ENCODE measurements at regions not wholly inside any gene's neighbourhood (a gene's known extent, or its start where the extent isn't known, plus 50 kb on each side); places are given as distances from the start of the nearest gene placed in this dataset.

DNA sequence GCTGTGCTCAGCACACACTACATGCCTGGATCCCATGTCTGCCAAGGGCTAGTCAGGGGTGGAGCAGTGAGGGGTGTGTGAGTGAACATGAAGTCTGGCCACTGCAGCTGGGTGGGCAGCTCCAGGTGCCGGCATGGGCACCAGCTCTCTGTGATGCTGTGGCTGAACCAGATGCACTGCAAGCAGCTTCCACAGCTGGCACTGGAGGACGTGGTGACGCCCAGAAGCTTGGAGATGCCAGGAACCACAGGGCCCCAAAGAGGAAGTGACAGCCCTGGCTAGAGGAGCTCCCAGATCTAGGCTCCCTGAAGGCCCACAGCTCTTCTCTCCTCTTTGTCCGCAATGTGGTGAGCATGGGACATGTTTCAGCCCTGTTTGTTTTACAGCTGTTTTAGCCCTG lies 776.3 kb upstream of the POU3F3 start:
- Histone ChIP-seq H3K9me3 (ENCODE audit: control insufficient read depth in 3 of 3, low read length in 3 of 3) (no peaks in the 10 kb centered on the region), H3K27ac (ENCODE audit: low read depth, low read length) (no peak overlapping the region), H3K4me1 (ENCODE audit: control insufficient read depth in 3 of 3, insufficient read depth in 3 of 3, low read length in 3 of 3) (no peaks in the 10 kb centered on the region), H3K36me3 (ENCODE audit: control insufficient read depth in 3 of 3, insufficient read depth in 3 of 3, low read length in 3 of 3) (no peaks in the 10 kb centered on the region), H3K27me3 (ENCODE audit: control insufficient read depth in 3 of 3, insufficient read depth in 3 of 3, low read length in 3 of 3) (no peaks in the 10 kb centered on the region), H3K4me3 (ENCODE audit: low read length in 3 of 3) (no peak overlapping the region), H3K9ac (ENCODE audit: low read depth in 1 of 3, low read length in 3 of 3) (no peak overlapping the region)

DNA sequence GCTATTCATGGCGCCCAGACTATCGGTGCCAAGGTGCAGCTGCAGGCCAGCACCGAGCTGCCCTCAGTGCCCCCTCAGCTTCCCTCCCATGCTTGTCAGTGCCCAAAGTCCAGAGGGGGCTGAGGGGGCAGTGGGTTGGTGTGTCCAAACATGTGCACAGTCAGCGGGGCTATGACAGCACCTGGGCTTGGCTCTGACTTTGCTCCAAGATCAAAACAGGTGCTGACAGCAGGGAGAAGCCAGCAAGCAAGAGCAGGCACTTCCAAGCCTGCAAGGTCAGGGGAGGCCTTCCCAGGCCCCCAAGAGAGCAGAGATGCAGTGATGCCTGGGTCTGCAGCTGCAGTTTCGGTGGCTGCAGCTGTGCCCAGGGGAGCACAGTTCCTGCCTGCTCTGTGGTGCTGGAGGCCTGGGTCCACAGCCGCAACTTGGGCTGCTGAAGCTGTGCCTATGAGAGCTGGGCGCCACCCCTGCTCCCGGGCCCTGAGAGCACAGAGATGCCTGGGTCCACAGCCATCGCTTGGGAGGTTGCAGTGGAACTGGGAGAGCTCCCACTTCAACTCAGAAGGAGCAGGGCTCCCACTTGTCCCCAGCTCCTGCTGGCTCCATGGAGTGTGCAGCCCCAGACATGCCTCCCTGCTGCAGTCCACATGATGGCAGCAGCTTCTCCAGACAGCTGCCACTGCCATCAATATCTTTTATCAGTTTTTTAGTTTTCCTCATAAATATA lies 775.3 kb upstream of the POU3F3 start:
- no peak overlapping the region for H3K27ac ChIP-seq (ENCODE audit: low read depth, low read length)
- H3K27me3 ChIP-seq (ENCODE audit: control insufficient read depth in 3 of 3, insufficient read depth in 3 of 3, low read length in 3 of 3), result no peaks in the 10 kb centered on the region
- no peaks in the 10 kb centered on the region for H3K4me1 ChIP-seq (ENCODE audit: control insufficient read depth in 3 of 3, insufficient read depth in 3 of 3, low read length in 3 of 3)
- no peaks in the 10 kb centered on the region for H3K36me3 ChIP-seq (ENCODE audit: control insufficient read depth in 3 of 3, insufficient read depth in 3 of 3, low read length in 3 of 3)
- H3K4me3 ChIP-seq (ENCODE audit: low read length in 3 of 3), result no peak overlapping the region
- H3K9ac ChIP-seq (ENCODE audit: low read depth in 1 of 3, low read length in 3 of 3), result no peak overlapping the region
- no peaks in the 10 kb centered on the region for H3K9me3 ChIP-seq (ENCODE audit: control insufficient read depth in 3 of 3, low read length in 3 of 3)

DNA sequence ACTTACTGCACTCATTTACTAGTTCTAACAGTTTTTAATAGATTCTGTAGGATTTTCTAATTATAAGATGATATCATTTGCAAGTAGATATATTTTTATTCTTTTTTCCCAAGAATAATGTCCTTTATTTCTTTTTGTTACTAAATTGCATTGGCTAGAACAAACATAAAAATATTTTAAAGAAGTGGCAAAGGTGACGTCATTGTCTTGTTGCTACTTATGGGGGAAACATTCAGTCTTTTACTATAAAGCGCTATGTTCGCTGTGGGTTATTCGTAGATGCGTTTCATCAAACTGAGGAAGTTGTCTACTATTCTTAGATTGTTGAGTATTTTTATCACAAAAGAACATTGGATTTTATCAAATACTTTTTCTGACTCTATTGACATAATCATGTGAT lies 765.2 kb upstream of the POU3F3 start:
- Histone ChIP-seq H3K4me1 (ENCODE audit: control insufficient read depth in 3 of 3, insufficient read depth in 3 of 3, low read length in 3 of 3) (no peaks in the 10 kb centered on the region), H3K36me3 (ENCODE audit: control insufficient read depth in 3 of 3, insufficient read depth in 3 of 3, low read length in 3 of 3) (no peaks in the 10 kb centered on the region), H3K9me3 (ENCODE audit: control insufficient read depth in 3 of 3, low read length in 3 of 3) (no peaks in the 10 kb centered on the region), H3K9ac (ENCODE audit: low read depth in 1 of 3, low read length in 3 of 3) (no peak overlapping the region), H3K27ac (ENCODE audit: low read depth, low read length) (no peak overlapping the region), H3K4me3 (ENCODE audit: low read length in 3 of 3) (no peak overlapping the region), H3K27me3 (ENCODE audit: control insufficient read depth in 3 of 3, insufficient read depth in 3 of 3, low read length in 3 of 3) (no peaks in the 10 kb centered on the region)

DNA sequence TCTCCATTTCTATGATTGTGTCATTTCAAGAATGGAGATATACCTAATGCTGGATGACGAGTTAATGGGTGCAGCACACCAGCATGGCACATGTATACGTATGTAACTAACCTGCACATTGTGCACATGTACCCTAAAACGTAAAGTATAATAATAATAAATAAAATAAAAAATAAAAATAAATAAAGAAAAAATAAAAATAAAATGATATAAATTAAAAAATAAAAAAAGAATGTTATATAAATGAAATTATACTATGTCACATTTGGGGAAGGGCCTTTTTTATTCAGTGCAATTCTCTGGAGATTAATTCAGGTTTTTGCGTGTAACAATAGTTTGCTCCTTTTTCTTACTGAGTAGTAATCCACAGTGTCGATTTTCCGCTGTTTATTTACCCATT lies 763.5 kb upstream of the POU3F3 start:
- no peaks in the 10 kb centered on the region for H3K27me3 ChIP-seq (ENCODE audit: control insufficient read depth in 3 of 3, insufficient read depth in 3 of 3, low read length in 3 of 3)
- no peaks in the 10 kb centered on the region for H3K4me1 ChIP-seq (ENCODE audit: control insufficient read depth in 3 of 3, insufficient read depth in 3 of 3, low read length in 3 of 3)
- H3K9me3 ChIP-seq (ENCODE audit: control insufficient read depth in 3 of 3, low read length in 3 of 3), result no peaks in the 10 kb centered on the region
- H3K27ac ChIP-seq (ENCODE audit: low read depth, low read length), result no peak overlapping the region
- H3K9ac ChIP-seq (ENCODE audit: low read depth in 1 of 3, low read length in 3 of 3), result no peak overlapping the region
- no peaks in the 10 kb centered on the region for H3K36me3 ChIP-seq (ENCODE audit: control insufficient read depth in 3 of 3, insufficient read depth in 3 of 3, low read length in 3 of 3)
- H3K4me3 ChIP-seq (ENCODE audit: low read length in 3 of 3), result no peak overlapping the region

DNA sequence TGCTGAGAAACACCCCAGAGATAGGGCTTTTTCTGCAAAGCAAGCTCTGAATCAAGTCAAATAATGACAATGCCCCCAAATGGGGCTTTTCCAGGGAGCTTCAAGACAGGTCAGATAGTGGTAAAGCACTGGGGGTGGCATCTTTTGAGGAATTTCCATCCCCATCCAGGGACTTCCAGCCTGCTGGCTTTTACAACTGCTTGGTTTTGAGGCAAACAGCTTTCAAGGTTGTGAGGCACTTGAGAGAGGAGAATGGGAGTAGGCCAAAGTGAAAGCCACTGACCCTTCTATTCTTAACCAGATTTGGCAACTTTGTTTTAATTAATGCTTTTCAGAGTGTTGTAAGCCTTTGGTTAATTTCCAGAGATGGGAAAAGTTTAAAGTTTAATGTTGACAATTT lies 762.0 kb upstream of the POU3F3 start:
- no peaks in the 10 kb centered on the region for H3K36me3 ChIP-seq (ENCODE audit: control insufficient read depth in 3 of 3, insufficient read depth in 3 of 3, low read length in 3 of 3)
- no peaks in the 10 kb centered on the region for H3K4me1 ChIP-seq (ENCODE audit: control insufficient read depth in 3 of 3, insufficient read depth in 3 of 3, low read length in 3 of 3)
- no peak overlapping the region for H3K4me3 ChIP-seq (ENCODE audit: low read length in 3 of 3)
- H3K9ac ChIP-seq (ENCODE audit: low read depth in 1 of 3, low read length in 3 of 3), result no peak overlapping the region
- H3K9me3 ChIP-seq (ENCODE audit: control insufficient read depth in 3 of 3, low read length in 3 of 3), result no peaks in the 10 kb centered on the region
- no peaks in the 10 kb centered on the region for H3K27me3 ChIP-seq (ENCODE audit: control insufficient read depth in 3 of 3, insufficient read depth in 3 of 3, low read length in 3 of 3)
- no peak overlapping the region for H3K27ac ChIP-seq (ENCODE audit: low read depth, low read length)

DNA sequence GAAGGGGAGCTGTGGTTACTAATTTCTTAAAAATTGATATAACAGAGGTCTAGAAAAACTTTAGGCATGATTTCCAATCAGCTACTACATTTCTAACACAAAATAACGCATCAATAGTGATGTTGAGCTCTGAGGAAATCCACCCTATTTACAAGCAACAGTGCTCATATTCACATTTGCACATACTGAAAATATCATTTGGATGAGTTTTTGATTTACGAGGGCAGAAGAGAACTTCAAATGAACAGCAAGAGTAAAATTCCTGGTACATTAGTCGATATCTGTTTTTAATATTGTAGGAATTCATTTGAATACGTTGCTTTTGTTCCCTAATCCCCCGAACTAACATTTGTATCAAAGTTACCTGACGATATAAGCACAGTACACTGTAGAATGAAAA lies 761.0 kb upstream of the POU3F3 start:
- H3K4me1 ChIP-seq (ENCODE audit: control insufficient read depth in 3 of 3, insufficient read depth in 3 of 3, low read length in 3 of 3), result no peaks in the 10 kb centered on the region
- H3K9ac ChIP-seq (ENCODE audit: low read depth in 1 of 3, low read length in 3 of 3), result no peak overlapping the region
- H3K9me3 ChIP-seq (ENCODE audit: control insufficient read depth in 3 of 3, low read length in 3 of 3), result no peaks in the 10 kb centered on the region
- H3K27ac ChIP-seq (ENCODE audit: low read depth, low read length), result no peak overlapping the region
- H3K27me3 ChIP-seq (ENCODE audit: control insufficient read depth in 3 of 3, insufficient read depth in 3 of 3, low read length in 3 of 3), result no peaks in the 10 kb centered on the region
- H3K4me3 ChIP-seq (ENCODE audit: low read length in 3 of 3), result no peak overlapping the region
- H3K36me3 ChIP-seq (ENCODE audit: control insufficient read depth in 3 of 3, insufficient read depth in 3 of 3, low read length in 3 of 3), result no peaks in the 10 kb centered on the region

DNA sequence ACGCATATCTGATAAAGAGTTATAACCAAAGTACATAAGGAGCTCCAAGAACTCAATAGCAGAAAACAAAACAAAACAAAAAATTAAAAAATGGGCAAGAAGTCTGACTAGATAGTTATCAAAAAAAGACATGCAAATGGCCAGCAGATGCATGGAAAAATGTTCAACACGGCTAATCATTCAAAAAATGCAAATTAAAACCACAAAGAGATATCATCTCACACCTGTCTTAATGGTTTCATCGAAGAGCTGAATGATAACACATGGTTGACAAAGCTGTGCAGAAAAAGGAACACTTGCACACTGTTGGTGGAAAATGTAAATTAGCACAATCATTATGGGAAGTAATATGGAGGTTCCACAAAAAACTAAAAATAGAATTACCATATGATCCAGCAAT lies 751.3 kb upstream of the POU3F3 start:
- H3K27ac ChIP-seq (ENCODE audit: low read depth, low read length), result no peak overlapping the region

DNA sequence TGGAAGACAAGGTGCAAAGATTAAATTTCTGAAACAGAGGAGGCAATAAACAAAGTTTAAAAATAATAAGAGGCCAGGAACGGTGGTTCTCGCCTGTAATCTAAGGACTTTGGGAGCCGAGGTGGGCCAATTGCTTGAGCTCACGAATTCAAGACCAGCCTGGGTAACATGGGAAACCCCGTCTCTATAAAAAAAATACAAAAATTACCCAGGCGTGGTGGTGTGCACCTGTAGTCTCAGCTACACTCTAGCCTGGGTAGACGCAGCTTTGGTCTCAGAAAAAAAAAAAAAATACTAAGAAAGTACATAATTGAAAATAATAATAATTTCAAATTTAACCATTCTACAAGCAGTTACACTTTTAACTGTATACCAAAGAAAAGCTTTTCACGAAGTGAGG lies 744.6 kb upstream of the POU3F3 start:
- Histone ChIP-seq H3K36me3 (ENCODE audit: control insufficient read depth in 3 of 3, insufficient read depth in 3 of 3, low read length in 3 of 3) (no peaks in the 10 kb centered on the region), H3K27me3 (ENCODE audit: control insufficient read depth in 3 of 3, insufficient read depth in 3 of 3, low read length in 3 of 3) (no peaks in the 10 kb centered on the region), H3K9ac (ENCODE audit: low read depth in 1 of 3, low read length in 3 of 3) (no peak overlapping the region), H3K9me3 (ENCODE audit: control insufficient read depth in 3 of 3, low read length in 3 of 3) (no peaks in the 10 kb centered on the region), H3K4me3 (ENCODE audit: low read length in 3 of 3) (no peak overlapping the region), H3K27ac (ENCODE audit: low read depth, low read length) (no peak overlapping the region), H3K4me1 (ENCODE audit: control insufficient read depth in 3 of 3, insufficient read depth in 3 of 3, low read length in 3 of 3) (no peaks in the 10 kb centered on the region)

More for the DNA sequence above, 751.3 kb upstream of the POU3F3 start:
- no peaks in the 10 kb centered on the region for H3K27me3 ChIP-seq (ENCODE audit: control insufficient read depth in 3 of 3, insufficient read depth in 3 of 3, low read length in 3 of 3)
- no peaks in the 10 kb centered on the region for H3K4me1 ChIP-seq (ENCODE audit: control insufficient read depth in 3 of 3, insufficient read depth in 3 of 3, low read length in 3 of 3)
- H3K36me3 ChIP-seq (ENCODE audit: control insufficient read depth in 3 of 3, insufficient read depth in 3 of 3, low read length in 3 of 3), result no peaks in the 10 kb centered on the region
- H3K4me3 ChIP-seq (ENCODE audit: low read length in 3 of 3), result no peak overlapping the region
- no peak overlapping the region for H3K9ac ChIP-seq (ENCODE audit: low read depth in 1 of 3, low read length in 3 of 3)
- H3K9me3 ChIP-seq (ENCODE audit: control insufficient read depth in 3 of 3, low read length in 3 of 3), result no peaks in the 10 kb centered on the region

DNA sequence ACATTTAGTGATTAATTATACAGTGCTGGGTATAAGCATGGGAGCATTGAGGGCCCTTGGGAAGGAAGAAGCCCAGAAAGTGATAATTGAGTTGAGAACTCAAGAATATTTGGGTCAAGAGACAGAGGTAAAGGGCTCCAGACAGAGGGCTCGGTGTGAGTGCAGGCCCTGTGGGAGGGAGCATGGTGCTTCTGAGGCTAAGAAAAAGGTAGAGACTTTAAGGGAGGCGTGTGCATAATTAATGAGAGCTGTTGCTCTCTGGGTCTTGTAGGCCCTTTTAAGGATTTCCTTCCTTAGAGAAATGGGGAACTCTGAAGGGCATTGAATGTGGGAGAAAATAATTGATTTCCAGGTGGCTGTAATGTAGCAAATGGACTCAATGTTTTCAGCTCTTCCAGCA lies 735.0 kb upstream of the POU3F3 start:
- Histone ChIP-seq H3K27me3 (ENCODE audit: control insufficient read depth in 3 of 3, insufficient read depth in 3 of 3, low read length in 3 of 3) (no peaks in the 10 kb centered on the region), H3K9me3 (ENCODE audit: control insufficient read depth in 3 of 3, low read length in 3 of 3) (no peaks in the 10 kb centered on the region), H3K36me3 (ENCODE audit: control insufficient read depth in 3 of 3, insufficient read depth in 3 of 3, low read length in 3 of 3) (no peaks in the 10 kb centered on the region), H3K9ac (ENCODE audit: low read depth in 1 of 3, low read length in 3 of 3) (no peak overlapping the region), H3K4me1 (ENCODE audit: control insufficient read depth in 3 of 3, insufficient read depth in 3 of 3, low read length in 3 of 3) (no peaks in the 10 kb centered on the region), H3K4me3 (ENCODE audit: low read length in 3 of 3) (no peak overlapping the region), H3K27ac (ENCODE audit: low read depth, low read length) (no peak overlapping the region)

DNA sequence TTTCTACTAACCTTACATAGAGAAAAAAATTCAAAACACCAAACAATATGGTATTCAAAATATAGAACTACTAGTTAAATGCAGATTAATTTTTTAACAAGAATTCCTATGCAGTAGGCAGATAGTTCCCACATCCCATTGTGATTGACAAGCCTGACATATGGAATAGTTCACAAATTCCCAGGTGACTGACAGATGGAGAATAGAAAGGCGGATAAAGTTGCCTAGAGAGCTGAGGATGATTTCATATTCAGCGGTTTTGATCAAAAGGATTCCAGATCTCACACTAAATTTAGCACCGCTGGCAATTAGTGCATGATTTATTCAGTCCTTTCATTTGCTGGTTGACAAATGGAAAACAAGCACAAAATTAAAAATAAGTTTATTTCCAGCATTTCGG lies 733.7 kb upstream of the POU3F3 start:
- Histone ChIP-seq H3K27ac (ENCODE audit: low read depth, low read length) (no peak overlapping the region), H3K27me3 (ENCODE audit: control insufficient read depth in 3 of 3, insufficient read depth in 3 of 3, low read length in 3 of 3) (no peaks in the 10 kb centered on the region), H3K4me1 (ENCODE audit: control insufficient read depth in 3 of 3, insufficient read depth in 3 of 3, low read length in 3 of 3) (no peaks in the 10 kb centered on the region), H3K9ac (ENCODE audit: low read depth in 1 of 3, low read length in 3 of 3) (no peak overlapping the region), H3K4me3 (ENCODE audit: low read length in 3 of 3) (no peak overlapping the region), H3K36me3 (ENCODE audit: control insufficient read depth in 3 of 3, insufficient read depth in 3 of 3, low read length in 3 of 3) (no peaks in the 10 kb centered on the region), H3K9me3 (ENCODE audit: control insufficient read depth in 3 of 3, low read length in 3 of 3) (no peaks in the 10 kb centered on the region)

All from skeletal muscle tissue (tissue), 3 donors.